H9 (cell line): ENCODE measurements at regions not wholly inside any gene's neighbourhood (a gene's known extent, or its start where the extent isn't known, plus 50 kb on each side); places are given as distances from the start of the nearest gene placed in this dataset.

ENCODE experiments used
- DNase-seq: peaks from one replicate; pipeline ENCODE4 v3.0.0-alpha.2; 2017
- H2AFZ ChIP-seq: one replicate; pipeline ENCODE4 v1.6.1; 2013; ENCODE audit warnings: mild to moderate bottlenecking, low read length, control low read depth, moderate library complexity
- H2AK5ac ChIP-seq: 2 replicates; pipeline ENCODE4 v1.6.1; 2013; ENCODE audit warnings: low read length, control low read depth, mixed read lengths; ENCODE audit not compliant: insufficient read length
- H2BK120ac ChIP-seq: one replicate; pipeline ENCODE4 v1.6.1; 2013; ENCODE audit warnings: low read depth, mild to moderate bottlenecking, low read length, control low read depth, inconsistent platforms; ENCODE audit not compliant: poor library complexity, severe bottlenecking
- H2BK12ac ChIP-seq: 2 replicates; pipeline ENCODE4 v1.6.1; 2013; ENCODE audit warnings: low read length, control low read depth, mixed read lengths, low read depth; ENCODE audit not compliant: insufficient read length
- H2BK15ac ChIP-seq: 2 replicates; pipeline ENCODE4 v1.6.1; 2013; ENCODE audit warnings: low read depth, low read length, control low read depth
- H2BK20ac ChIP-seq: one replicate; pipeline ENCODE4 v1.6.1; 2013; ENCODE audit warnings: low read depth, mild to moderate bottlenecking, low read length, control low read depth, inconsistent platforms; ENCODE audit not compliant: poor library complexity, severe bottlenecking
- H2BK5ac ChIP-seq: 2 replicates; pipeline ENCODE4 v1.6.1; 2013; ENCODE audit warnings: low read length, control low read depth, mixed read lengths; ENCODE audit not compliant: insufficient read length
- H3K14ac ChIP-seq: 2 replicates; pipeline ENCODE4 v1.6.1; 2013; ENCODE audit warnings: low read length, control low read depth; ENCODE audit not compliant: insufficient read depth
- H3K18ac ChIP-seq: 2 replicates; pipeline ENCODE4 v1.6.1; 2013; ENCODE audit warnings: low read depth, mild to moderate bottlenecking, mixed read lengths, low read length, control low read depth; ENCODE audit not compliant: insufficient read length
- H3K23ac ChIP-seq: 2 replicates; pipeline ENCODE4 v1.6.1; 2013; ENCODE audit warnings: low read length, control low read depth, mixed read lengths, low read depth; ENCODE audit not compliant: insufficient read length
- H3K23me2 ChIP-seq: 2 replicates; pipeline ENCODE4 v1.6.1; 2013; ENCODE audit warnings: low read depth, mild to moderate bottlenecking, mixed read lengths, low read length, control low read depth; ENCODE audit not compliant: insufficient read length, poor library complexity, severe bottlenecking
- H3K27ac ChIP-seq: 2 replicates; pipeline ENCODE4 v1.5.1; 2013; ENCODE audit warnings: low read length, control low read depth, mixed read lengths, low read depth; ENCODE audit not compliant: insufficient read length
- H3K27me3 ChIP-seq: 2 replicates; pipeline ENCODE4 v1.6.1; 2013; ENCODE audit warnings: low read length, control low read depth, inconsistent platforms; ENCODE audit not compliant: insufficient read depth
- H3K4ac ChIP-seq: 2 replicates; pipeline ENCODE4 v1.6.1; 2013; ENCODE audit warnings: low read depth, mild to moderate bottlenecking, control low read depth, inconsistent platforms, low read length, moderate library complexity
- H3K4me1 ChIP-seq: 2 replicates; pipeline ENCODE4 v1.6.1; 2013; ENCODE audit warnings: low read length, control low read depth, inconsistent platforms; ENCODE audit not compliant: insufficient read depth
- H3K4me2 ChIP-seq: 2 replicates; pipeline ENCODE4 v1.6.1; 2013; ENCODE audit warnings: low read length, control low read depth, mixed read lengths; ENCODE audit not compliant: insufficient read length, insufficient read depth
- H3K56ac ChIP-seq: 2 replicates; pipeline ENCODE4 v1.6.1; 2013; ENCODE audit warnings: low read depth, mild to moderate bottlenecking, mixed read lengths, low read length, control low read depth; ENCODE audit not compliant: insufficient read length
- H3K79me1 ChIP-seq: 2 replicates; pipeline ENCODE4 v1.6.1; 2013; ENCODE audit warnings: low read depth, mild to moderate bottlenecking, moderate library complexity, low read length, control low read depth, inconsistent platforms; ENCODE audit not compliant: insufficient read depth, poor library complexity, severe bottlenecking
- H3K79me2 ChIP-seq: 2 replicates; pipeline ENCODE4 v1.6.1; 2013; ENCODE audit warnings: low read length, control low read depth, inconsistent platforms; ENCODE audit not compliant: insufficient read depth
- H3K9ac ChIP-seq: 2 replicates; pipeline ENCODE4 v1.6.1; 2013; ENCODE audit warnings: low read length, control low read depth, mixed read lengths; ENCODE audit not compliant: insufficient read length; ENCODE audit errors: extremely low read depth
- H3K9me3 ChIP-seq: one replicate; pipeline ENCODE4 v1.6.1; 2013; ENCODE audit warnings: low read depth, low read length, inconsistent platforms; ENCODE audit not compliant: control insufficient read depth
- H3T11ph ChIP-seq: one replicate; pipeline ENCODE4 v1.6.1; 2013; ENCODE audit warnings: mild to moderate bottlenecking, low read length, control low read depth, inconsistent platforms
- H4K20me1 ChIP-seq: one replicate; pipeline ENCODE4 v1.6.1; 2013; ENCODE audit not compliant: control insufficient read depth, insufficient read length, insufficient read depth
- H4K5ac ChIP-seq: 2 replicates; pipeline ENCODE4 v1.6.1; 2013; ENCODE audit warnings: low read depth, mild to moderate bottlenecking, mixed read lengths, low read length, control low read depth; ENCODE audit not compliant: insufficient read length
- H4K8ac ChIP-seq: replicated peaks from 2 replicates; pipeline ENCODE4 v1.6.1; 2013; ENCODE audit warnings: low read length, control low read depth, mixed read lengths, low read depth; ENCODE audit not compliant: insufficient read length
- H4K91ac ChIP-seq: 2 replicates; pipeline ENCODE4 v1.6.1; 2013; ENCODE audit warnings: low read depth, mild to moderate bottlenecking, moderate library complexity, mixed read lengths, low read length, control low read depth; ENCODE audit not compliant: insufficient read length
- H3K27ac Mint-ChIP-seq, 3 experiments: 2 replicates in 2 of 3; 3 replicates in 1 of 3; pipeline ENCODE4 v1.8.0; 2020 to 2021; ENCODE audit warnings: mixed read lengths in 3 of 3, mild to moderate bottlenecking in 1 of 3, moderate library complexity in 1 of 3
- H3K27me3 Mint-ChIP-seq: 2 replicates; pipeline ENCODE4 v1.8.0; 2021; ENCODE audit warnings: low read depth, mild to moderate bottlenecking, moderate library complexity, mixed read lengths
- H3K36me3 Mint-ChIP-seq, 3 experiments: 2 replicates in 2 of 3; 3 replicates in 1 of 3; pipeline ENCODE4 v1.8.0; 2020 to 2021; ENCODE audit warnings: low read depth in 3 of 3, mixed read lengths in 3 of 3; ENCODE audit not compliant: insufficient read depth in 1 of 3
- H3K4me1 Mint-ChIP-seq, 2 experiments: 2 replicates each; pipeline ENCODE4 v1.8.0; 2020; ENCODE audit warnings: mixed read lengths in 2 of 2
- H3K4me3 Mint-ChIP-seq, 2 experiments: 2 replicates in 1 of 2; 3 replicates in 1 of 2; pipeline ENCODE4 v1.8.0; 2020 to 2021; ENCODE audit warnings: mild to moderate bottlenecking in 2 of 2, mixed read lengths in 2 of 2, moderate library complexity in 1 of 2
- H3K9me3 Mint-ChIP-seq, 2 experiments: 2 replicates in 1 of 2; 3 replicates in 1 of 2; pipeline ENCODE4 v1.8.0; 2020; ENCODE audit warnings: mild to moderate bottlenecking in 2 of 2, mixed read lengths in 2 of 2, moderate library complexity in 1 of 2
- CTCF ChIP-seq: fragments of 200-600 bp; sonication (generic); conservative IDR thresholded peaks from 3 replicates; pipeline ENCODE4 v1.8.0; 2021; ENCODE audit warnings: antibody characterized with exemption, mild to moderate bottlenecking

GRCh38 chr18:25449046-25449445 is 97.1 kb upstream of the ZNF521 start:
- Mint-ChIP-seq H3K9me3 (peaks cover 10 to 13% of the 10 kb centered on the region in 2 experiments), H3K4me3 (no peak overlapping the region), H3K36me3 (peaks cover 4 to 10% (median 4%) of the 10 kb centered on the region in 3 experiments), H3K27ac (no peak overlapping the region), H3K27me3 (no peaks in the 10 kb centered on the region), H3K4me1 (no peaks in the 10 kb centered on the region)
- H2AK5ac ChIP-seq = no peak overlapping the region
- no peak for DNase-seq
- no peak overlapping the region for H2BK12ac ChIP-seq
- H4K5ac ChIP-seq = no peak overlapping the region
- no peak overlapping the region for H3K18ac ChIP-seq
- no peak overlapping the region for H3K4me2 ChIP-seq
- H3K9ac ChIP-seq = no peak overlapping the region
- no peak overlapping the region for H3T11ph ChIP-seq
- H2BK120ac ChIP-seq = no peak overlapping the region
- H2BK15ac ChIP-seq = no peak overlapping the region
- H3K56ac ChIP-seq = no peak overlapping the region
- H4K8ac ChIP-seq = no peak overlapping the region
- H3K23me2 ChIP-seq = no peaks in the 10 kb centered on the region
- H4K91ac ChIP-seq = no peak overlapping the region
- H3K4ac ChIP-seq = no peak overlapping the region
- H3K23ac ChIP-seq = no peak overlapping the region
- no peak overlapping the region for H2BK20ac ChIP-seq
- H3K9me3 ChIP-seq = no peaks in the 10 kb centered on the region
- no peak overlapping the region for H2BK5ac ChIP-seq
- H3K14ac ChIP-seq = no peak overlapping the region
- no peaks in the 10 kb centered on the region for H3K4me1 ChIP-seq
- H3K27ac ChIP-seq = no peak overlapping the region
- no peaks in the 10 kb centered on the region for H3K79me2 ChIP-seq
- H2AFZ ChIP-seq = no peak overlapping the region
- no peak for TF ChIP-seq CTCF
- H4K20me1 ChIP-seq = no peaks in the 10 kb centered on the region
- no peaks in the 10 kb centered on the region for H3K79me1 ChIP-seq
- no peaks in the 10 kb centered on the region; the same call in 1 of the 2 replicates for H3K27me3 ChIP-seq
